Muscle of arm (tissue), 1 donor: ENCODE measurements at regions not wholly inside any gene's neighbourhood (a gene's known extent, or its start where the extent isn't known, plus 50 kb on each side); places are given as distances from the start of the nearest gene placed in this dataset.

Source experiments
- DNase-seq: peaks from one replicate; pipeline ENCODE4 v3.0.0-alpha.2; 2013

DNA sequence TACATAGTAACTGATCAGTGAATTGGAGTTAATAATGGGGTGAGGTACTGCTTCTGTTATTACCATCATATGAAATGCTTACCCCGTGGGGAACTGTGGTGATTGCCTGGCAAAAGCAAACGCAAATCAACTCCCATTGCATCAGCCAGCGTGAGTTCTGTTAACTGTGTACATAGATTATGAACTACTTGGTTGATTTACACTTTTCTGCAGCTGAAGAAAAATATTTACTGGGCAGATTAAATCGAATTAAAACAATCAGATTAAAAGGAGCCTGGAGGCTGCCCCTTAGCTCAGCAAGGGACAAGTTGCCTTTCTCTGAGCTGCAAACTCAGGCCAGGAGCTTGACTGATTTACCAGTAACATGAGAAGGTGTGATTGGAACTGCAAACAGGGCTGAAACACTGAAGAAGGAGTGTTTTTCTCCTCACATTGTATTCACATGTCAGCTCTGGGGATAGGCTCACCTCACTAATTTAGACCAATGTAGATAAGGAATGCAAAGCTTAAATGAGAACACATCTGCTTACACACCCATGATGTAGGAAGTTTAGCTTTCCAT is 220.1 kb downstream of the OSR1 start:
- DNase-seq = no peak

DNA sequence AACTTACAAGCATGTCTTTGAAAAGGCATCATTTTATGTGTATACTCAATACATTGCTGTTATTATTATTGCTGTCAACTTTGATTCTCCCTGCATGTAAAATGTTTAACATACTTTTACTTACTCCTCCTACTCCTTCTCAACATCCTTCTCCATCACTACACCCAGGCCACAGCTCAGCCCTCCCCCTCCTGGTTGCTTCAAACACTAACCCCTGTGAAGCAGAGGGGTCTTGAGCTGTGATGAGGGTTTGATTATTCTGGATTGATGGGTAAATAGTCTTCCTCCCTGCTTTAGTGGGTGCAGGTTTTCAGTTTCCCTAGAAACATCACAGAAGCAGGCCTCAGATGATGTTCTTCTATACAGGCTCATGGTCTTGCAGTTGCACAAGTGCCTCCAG is 221.0 kb downstream of the OSR1 start:
- no peak for DNase-seq

GRCh38 chr2:19132967-19133366 is 225.5 kb downstream of the OSR1 start:
- no peak for DNase-seq

- DNase-seq = no peak
Observed at GRCh38 chr2:19131871-19132270, 226.6 kb downstream of the OSR1 start.

GRCh38 chr2:19128148-19128547 is 230.3 kb downstream of the OSR1 start:
- no peak for DNase-seq

DNA sequence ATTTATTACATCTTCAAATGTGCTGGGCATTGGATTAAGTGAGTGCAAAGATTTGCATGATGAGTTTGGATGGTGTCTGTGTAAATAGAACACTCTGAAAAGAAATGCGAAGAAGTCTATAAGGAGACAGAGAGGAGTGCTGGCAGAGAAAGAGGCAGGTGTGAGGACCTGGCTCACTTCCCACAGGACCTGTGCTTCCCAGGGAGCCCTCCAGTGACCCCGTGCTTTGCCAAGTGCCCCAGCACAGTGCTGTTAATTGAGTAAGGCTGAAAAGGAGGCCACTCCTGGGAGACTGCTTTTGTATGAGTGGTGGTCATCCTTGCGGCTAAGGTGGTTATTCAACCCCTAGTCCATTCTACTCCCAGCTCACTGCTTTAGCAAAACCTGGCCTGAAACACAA is 230.8 kb downstream of the OSR1 start:
- no peak for DNase-seq

- DNase-seq = no peak
Observed at GRCh38 chr2:19125901-19126680, 232.3 kb downstream of the OSR1 start.

- no peak for DNase-seq
Observed at GRCh38 chr2:19124135-19124534, 234.3 kb downstream of the OSR1 start.

DNA sequence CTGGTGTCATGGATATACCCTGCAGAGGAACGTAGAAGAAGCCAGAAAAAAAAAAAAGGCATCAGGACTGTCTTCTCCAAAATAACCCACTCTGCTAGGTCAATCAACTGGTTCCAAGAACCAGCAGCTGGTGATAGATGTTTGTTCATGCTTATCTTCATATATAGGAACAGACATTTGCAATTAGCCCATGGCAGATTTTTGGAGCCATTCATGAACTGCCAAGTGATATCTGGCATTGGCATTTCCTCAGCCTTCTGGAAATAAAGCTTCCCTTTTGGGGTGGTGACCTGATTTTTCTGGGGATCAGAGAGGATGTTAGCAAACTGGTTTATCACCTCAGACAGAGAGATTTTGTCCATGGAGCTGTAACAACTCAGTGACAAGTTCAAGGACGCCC is 234.9 kb downstream of the OSR1 start:
- DNase-seq = no peak

- no peak for DNase-seq
Observed at GRCh38 chr2:19122220-19122619, 236.2 kb downstream of the OSR1 start.

- no peak for DNase-seq
Observed at GRCh38 chr2:19120941-19121750, 237.3 kb downstream of the OSR1 start.

GRCh38 chr2:19120181-19120580 is 238.2 kb downstream of the OSR1 start:
- no peak for DNase-seq

DNA sequence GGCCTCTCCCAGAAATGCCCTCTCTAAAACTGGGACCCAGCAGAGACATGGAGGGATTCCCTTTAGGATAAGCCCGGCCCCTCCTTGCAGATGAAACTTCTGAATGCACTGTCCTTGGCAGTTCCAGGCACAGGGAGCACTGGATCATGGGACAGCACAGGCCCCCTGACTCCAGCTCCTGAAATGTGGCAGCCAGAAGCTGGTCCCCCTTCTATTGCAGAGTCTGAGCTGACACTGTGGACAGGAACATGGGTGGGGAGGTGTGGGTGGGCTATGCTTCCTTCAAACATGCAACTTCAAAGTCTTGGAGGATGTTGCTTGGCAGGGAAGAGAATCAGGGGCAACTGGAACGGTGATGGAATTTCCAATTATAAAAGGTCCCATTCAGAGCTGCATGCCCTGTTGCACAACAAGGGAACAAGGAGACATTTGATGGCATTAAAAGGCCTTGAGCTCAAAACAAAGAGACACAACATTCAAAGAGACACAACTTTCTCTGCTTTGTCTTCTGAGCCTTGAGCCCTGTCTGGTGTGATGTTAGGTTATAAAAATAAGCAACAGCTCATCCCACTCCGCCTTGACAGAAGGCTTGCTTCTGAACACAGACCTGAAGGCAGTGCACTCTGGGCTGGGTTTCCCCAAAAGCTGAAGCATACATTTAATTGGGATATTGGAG is 239.0 kb downstream of the OSR1 start:
- DNase-seq = no peak

GRCh38 chr2:19116918-19117317 is 241.5 kb downstream of the OSR1 start:
- no peak for DNase-seq

- DNase-seq = no peak
Observed at GRCh38 chr2:19114754-19115231, 243.6 kb downstream of the OSR1 start.

GRCh38 chr2:19114126-19114525 is 244.3 kb downstream of the OSR1 start:
- DNase-seq = no peak

GRCh38 chr2:19111354-19111753 is 247.1 kb downstream of the OSR1 start:
- DNase-seq = peak; percentile 35

DNA sequence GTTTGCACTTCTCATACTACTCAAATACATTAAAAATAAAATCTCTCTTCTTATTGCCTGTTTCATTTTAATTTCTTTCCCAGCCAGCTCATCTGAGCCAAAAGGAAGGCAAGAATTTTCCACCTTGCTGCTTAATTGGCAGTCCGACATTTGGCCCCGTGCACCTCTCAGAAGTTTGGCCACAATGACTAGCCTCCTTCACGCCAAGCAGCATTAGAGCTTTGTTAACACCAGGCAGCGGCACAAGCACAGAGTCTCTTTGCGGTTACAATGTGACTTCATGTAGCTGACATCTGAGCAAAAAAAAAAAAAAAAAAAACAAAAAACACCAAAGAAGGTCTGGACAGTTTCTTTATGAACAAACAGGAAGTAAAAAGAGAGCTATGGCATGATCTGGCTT is 248.9 kb downstream of the OSR1 start:
- DNase-seq = peak; percentile 45

GRCh38 chr2:19106376-19106775 is 252.0 kb downstream of the OSR1 start:
- no peak for DNase-seq

DNA sequence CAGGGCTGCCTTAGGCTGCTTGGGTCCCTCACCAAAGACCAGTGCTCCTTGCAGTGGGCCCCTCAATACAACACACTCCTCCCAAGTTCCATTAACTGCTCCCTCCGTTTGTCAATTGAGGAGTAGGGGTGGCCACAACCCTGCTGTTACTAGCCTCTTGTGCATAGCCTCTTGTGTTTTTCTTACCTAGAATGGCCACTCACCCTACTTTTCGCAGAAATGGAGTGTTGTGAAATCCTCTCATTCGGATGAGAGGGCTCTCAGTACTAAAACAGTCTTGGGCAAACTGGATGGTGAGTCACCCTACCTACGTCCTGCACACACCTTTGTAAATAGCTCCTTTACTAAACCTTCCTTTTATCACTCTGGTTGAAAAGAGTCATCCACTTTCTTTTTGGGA is 253.9 kb downstream of the OSR1 start:
- DNase-seq = no peak

DNA sequence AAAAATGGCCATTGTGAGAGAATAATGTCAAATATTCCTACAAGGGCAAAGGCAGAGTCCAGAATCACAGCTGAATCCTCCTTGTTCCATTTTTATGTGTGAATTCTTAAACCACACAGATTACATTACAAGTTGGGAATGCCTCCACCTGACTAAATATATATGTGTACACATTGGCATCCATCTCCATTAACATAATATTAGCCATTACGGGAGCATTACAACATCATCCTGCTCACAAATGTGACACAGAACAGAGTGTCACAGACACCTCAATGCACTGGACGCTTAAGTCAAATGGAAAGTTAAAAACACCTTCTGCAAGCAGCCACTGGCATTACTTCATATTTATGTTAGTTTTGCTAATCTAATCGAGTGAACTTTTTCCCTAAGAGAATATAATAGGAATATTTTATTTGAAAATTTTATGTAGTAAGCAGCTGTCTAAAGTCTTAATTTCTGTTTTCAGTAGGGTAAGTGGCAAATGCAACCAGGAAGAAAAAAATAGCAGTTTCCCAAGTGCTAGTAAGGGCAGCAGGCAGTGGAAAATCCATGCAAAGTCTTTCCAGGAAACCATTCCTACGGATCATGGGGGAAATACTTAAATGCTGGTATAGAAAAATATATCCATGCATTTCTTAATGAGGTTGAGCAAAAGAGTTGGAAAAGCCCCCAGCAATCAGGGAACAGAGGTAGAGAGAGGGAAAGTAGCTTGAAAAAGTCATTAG is 255.6 kb downstream of the OSR1 start:
- no peak for DNase-seq

- no peak for DNase-seq
Observed at GRCh38 chr2:19101968-19102367, 256.5 kb downstream of the OSR1 start.
